OCI-LY1 (cell line): ENCODE measurements at regions not wholly inside any gene's neighbourhood (a gene's known extent, or its start where the extent isn't known, plus 50 kb on each side); places are given as distances from the start of the nearest gene placed in this dataset.

Source experiments
- H2AFZ ChIP-seq: fragments of 200-600 bp; sonication (generic), shearing (Covaris generic); 2 replicates; pipeline ENCODE4 v1.6.0; 2014; ENCODE audit warnings: antibody characterized with exemption, mild to moderate bottlenecking, low read length
- H3F3A ChIP-seq: fragments of 200-600 bp; sonication (generic), shearing (Covaris generic); 2 replicates; pipeline ENCODE4 v1.6.0; 2014; ENCODE audit warnings: mild to moderate bottlenecking, antibody characterized with exemption, low read length, moderate library complexity; ENCODE audit not compliant: insufficient read depth
- H3K27ac ChIP-seq: fragments of 200-600 bp; sonication (generic); 2 replicates; pipeline ENCODE4 v1.5.1; 2014; ENCODE audit warnings: low read length, mixed run types, mild to moderate bottlenecking, low read depth; ENCODE audit not compliant: poor library complexity, severe bottlenecking
- H3K27me3 ChIP-seq: fragments of 200-600 bp; sonication (generic); 2 replicates; pipeline ENCODE4 v1.6.0; 2014; ENCODE audit warnings: antibody characterized with exemption, mild to moderate bottlenecking, low read length, moderate library complexity; ENCODE audit not compliant: insufficient read depth
- H3K36me3 ChIP-seq: fragments of 200-600 bp; sonication (generic); 2 replicates; pipeline ENCODE4 v1.6.1; 2014; ENCODE audit warnings: mild to moderate bottlenecking, antibody characterized with exemption, low read length, moderate library complexity, mixed read lengths; ENCODE audit not compliant: insufficient read depth
- H3K4me1 ChIP-seq: fragments of 200-600 bp; sonication (generic); 2 replicates; pipeline ENCODE4 v1.5.1; 2014; ENCODE audit warnings: mild to moderate bottlenecking, low read length, moderate library complexity; ENCODE audit not compliant: insufficient read depth, severe bottlenecking
- H3K4me2 ChIP-seq: fragments of 200-600 bp; sonication (generic), shearing (Covaris generic); 2 replicates; pipeline ENCODE4 v1.6.1; 2014; ENCODE audit warnings: low read length
- H3K4me3 ChIP-seq: fragments of 200-600 bp; sonication (generic); 2 replicates; pipeline ENCODE4 v1.5.1; 2014; ENCODE audit warnings: low read length, low read depth, mild to moderate bottlenecking, mixed read lengths; ENCODE audit not compliant: poor library complexity, severe bottlenecking
- H3K79me2 ChIP-seq: fragments of 200-600 bp; shearing (Covaris generic); 2 replicates; pipeline ENCODE4 v1.6.1; 2016; ENCODE audit warnings: mixed run types, low read length, mixed read lengths; ENCODE audit not compliant: insufficient read depth
- H3K9ac ChIP-seq: fragments of 200-600 bp; sonication (generic), shearing (Covaris generic); 2 replicates; pipeline ENCODE4 v1.6.1; 2014; ENCODE audit warnings: mild to moderate bottlenecking, low read length, mixed read lengths
- H3K9me2 ChIP-seq: fragments of 200-600 bp; sonication (generic), shearing (Covaris generic); 2 replicates; pipeline ENCODE4 v1.6.1; 2014; ENCODE audit warnings: low read depth, mild to moderate bottlenecking, low read length, mixed read lengths
- H3K9me3 ChIP-seq: fragments of 200-600 bp; shearing (Covaris generic); 2 replicates; pipeline ENCODE4 v1.6.1; 2014; ENCODE audit warnings: low read length, mixed read lengths
- H4K20me1 ChIP-seq: fragments of 200-600 bp; sonication (generic), shearing (Covaris generic); 2 replicates; pipeline ENCODE4 v1.6.0; 2016; ENCODE audit warnings: mild to moderate bottlenecking, low read length; ENCODE audit not compliant: insufficient read depth
- EZH2 ChIP-seq: fragments of 200-600 bp; sonication (generic), shearing (Covaris generic); IDR thresholded peaks from 2 replicates; pipeline ENCODE4 v1.8.0; 2017; ENCODE audit warnings: borderline replicate concordance, mixed run types, mild to moderate bottlenecking, antibody characterized with exemption, low read length, moderate library complexity, mixed read lengths
- TF ChIP-seq, protein P1 (sequence below): fragments of 200-600 bp; sonication (generic), shearing (Covaris generic); IDR thresholded peaks from 2 replicates; pipeline ENCODE4 v1.5.1; 2017; ENCODE audit warnings: mild to moderate bottlenecking, antibody characterized with exemption, low read length, moderate library complexity, mixed read lengths

DNA sequence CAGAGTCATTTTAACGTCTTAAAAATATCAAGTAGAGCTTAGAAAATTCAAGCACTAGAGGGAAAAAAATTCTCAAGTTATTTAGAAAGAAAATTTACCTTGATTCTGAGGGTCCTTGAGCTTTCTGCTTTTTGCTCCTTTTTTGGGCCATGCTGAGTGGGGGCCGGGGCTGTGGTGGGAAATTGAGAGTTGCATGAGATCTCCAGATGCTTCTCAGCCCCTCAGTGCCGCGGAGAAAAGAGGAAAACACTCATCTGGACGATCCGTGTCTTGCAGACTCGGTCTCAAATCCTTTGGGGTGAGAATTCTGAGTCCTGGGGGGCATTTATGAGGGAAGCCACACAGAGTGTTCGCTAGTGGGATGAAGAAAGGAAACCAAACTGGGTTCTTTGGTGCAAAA lies 700.8 kb downstream of the TBC1D22A start:
- H3K4me3 ChIP-seq = no peak overlapping the region
- H3K4me1 ChIP-seq = no peaks in the 10 kb centered on the region
- no peak overlapping the region for H3K4me2 ChIP-seq
- no peaks in the 10 kb centered on the region for H3K79me2 ChIP-seq
- H3K27ac ChIP-seq = no peak overlapping the region
- H4K20me1 ChIP-seq = no peaks in the 10 kb centered on the region
- no peaks in the 10 kb centered on the region for H3F3A ChIP-seq
- H3K36me3 ChIP-seq = no peaks in the 10 kb centered on the region
- H3K27me3 ChIP-seq = peaks cover 7% of the 10 kb centered on the region; the same call in 1 of the 2 replicates
- H3K9me2 ChIP-seq = no peaks in the 10 kb centered on the region
- H3K9me3 ChIP-seq = no peaks in the 10 kb centered on the region
- H3K9ac ChIP-seq = no peak overlapping the region
- no peak for TF ChIP-seq EZH2
- TF ChIP-seq, protein P1, sequence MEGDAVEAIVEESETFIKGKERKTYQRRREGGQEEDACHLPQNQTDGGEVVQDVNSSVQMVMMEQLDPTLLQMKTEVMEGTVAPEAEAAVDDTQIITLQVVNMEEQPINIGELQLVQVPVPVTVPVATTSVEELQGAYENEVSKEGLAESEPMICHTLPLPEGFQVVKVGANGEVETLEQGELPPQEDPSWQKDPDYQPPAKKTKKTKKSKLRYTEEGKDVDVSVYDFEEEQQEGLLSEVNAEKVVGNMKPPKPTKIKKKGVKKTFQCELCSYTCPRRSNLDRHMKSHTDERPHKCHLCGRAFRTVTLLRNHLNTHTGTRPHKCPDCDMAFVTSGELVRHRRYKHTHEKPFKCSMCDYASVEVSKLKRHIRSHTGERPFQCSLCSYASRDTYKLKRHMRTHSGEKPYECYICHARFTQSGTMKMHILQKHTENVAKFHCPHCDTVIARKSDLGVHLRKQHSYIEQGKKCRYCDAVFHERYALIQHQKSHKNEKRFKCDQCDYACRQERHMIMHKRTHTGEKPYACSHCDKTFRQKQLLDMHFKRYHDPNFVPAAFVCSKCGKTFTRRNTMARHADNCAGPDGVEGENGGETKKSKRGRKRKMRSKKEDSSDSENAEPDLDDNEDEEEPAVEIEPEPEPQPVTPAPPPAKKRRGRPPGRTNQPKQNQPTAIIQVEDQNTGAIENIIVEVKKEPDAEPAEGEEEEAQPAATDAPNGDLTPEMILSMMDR = no peak
- H2AFZ ChIP-seq = no peak overlapping the region

DNA sequence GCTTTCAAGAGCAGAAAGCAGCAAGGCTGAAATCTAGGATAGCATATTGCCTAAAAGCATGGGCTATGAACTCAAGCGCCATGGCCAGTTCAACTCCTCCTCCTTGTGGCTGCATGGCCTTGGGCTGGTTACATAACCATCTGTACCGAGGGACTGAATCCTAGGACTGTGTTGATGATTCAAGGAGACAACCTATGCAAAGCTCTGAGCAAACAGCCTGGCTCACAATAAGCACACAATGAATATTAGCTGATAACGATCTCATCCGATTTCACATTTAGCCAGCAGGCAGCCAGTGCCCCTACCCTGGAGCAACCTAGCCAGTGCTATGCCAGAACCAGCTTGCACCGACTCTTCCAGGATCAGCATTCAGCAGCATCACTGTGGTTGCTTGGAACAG lies 698.4 kb downstream of the TBC1D22A start:
- Histone ChIP-seq H3K27me3 (peaks cover 7% of the 10 kb centered on the region; the same call in 1 of the 2 replicates), H3K4me1 (no peaks in the 10 kb centered on the region), H3K27ac (no peak overlapping the region), H3K4me2 (no peak overlapping the region), H3K9me2 (no peaks in the 10 kb centered on the region), H2AFZ (no peak overlapping the region), H3K36me3 (no peaks in the 10 kb centered on the region), H3K9ac (no peak overlapping the region), H3K79me2 (no peaks in the 10 kb centered on the region), H3K4me3 (no peak overlapping the region), H3F3A (no peaks in the 10 kb centered on the region), H3K9me3 (no peaks in the 10 kb centered on the region), H4K20me1 (no peaks in the 10 kb centered on the region)
- no peak for TF ChIP-seq EZH2
- TF ChIP-seq, protein P1 = no peak

DNA sequence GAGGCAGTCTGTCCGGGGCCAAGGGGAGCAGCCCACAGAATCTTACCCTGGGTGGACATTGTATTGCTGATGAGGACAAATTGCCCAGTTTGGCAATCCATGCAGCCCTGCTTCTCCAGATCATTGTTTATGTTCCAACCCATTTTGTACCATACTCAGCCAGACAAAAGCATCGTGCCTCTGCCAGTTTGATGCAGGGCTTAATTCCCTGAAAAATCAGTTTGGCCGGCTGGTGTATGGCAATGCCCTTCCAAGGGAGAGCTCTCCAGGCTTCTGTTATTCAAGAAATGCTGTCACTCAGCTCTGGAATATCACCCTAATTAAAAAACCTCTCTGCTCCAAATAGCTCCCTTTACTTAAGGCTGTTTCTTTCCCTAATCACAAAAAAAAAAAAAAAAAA lies 697.7 kb downstream of the TBC1D22A start:
- Histone ChIP-seq H3K4me3 (no peak overlapping the region), H3K9me3 (no peaks in the 10 kb centered on the region), H2AFZ (no peak overlapping the region), H3K27me3 (peaks cover 7% of the 10 kb centered on the region; the same call in 1 of the 2 replicates), H3K9me2 (no peaks in the 10 kb centered on the region), H3K27ac (no peak overlapping the region), H3F3A (no peaks in the 10 kb centered on the region), H3K36me3 (no peaks in the 10 kb centered on the region), H3K79me2 (no peaks in the 10 kb centered on the region), H3K4me1 (no peaks in the 10 kb centered on the region), H3K4me2 (no peak overlapping the region), H4K20me1 (no peaks in the 10 kb centered on the region), H3K9ac (no peak overlapping the region)
- no peak for TF ChIP-seq EZH2
- TF ChIP-seq, protein P1 = no peak
